ENCODE measurements at regions not wholly inside any gene's neighbourhood (a gene's known extent, or its start where the extent isn't known, plus 50 kb on each side); places are given as distances from the start of the nearest gene placed in this dataset.

GRCh38 chr4:58649226-58649625 is 1539.0 kb upstream of the IGFBP7 start:
- Histone ChIP-seq H3K9me3 (no peaks in the 10 kb centered on the region), H3K4me3 (no peak overlapping the region), H3K27me3 (no peaks in the 10 kb centered on the region), H3K36me3 (no peaks in the 10 kb centered on the region), H3K27ac (no peak overlapping the region), H3K4me1 (no peaks in the 10 kb centered on the region)
- TF ChIP-seq CTCF (IDR thresholded peaks at IDR 0.05) (no peak), POLR2A (IDR thresholded peaks at IDR 0.05) (no peak), POLR2AphosphoS5 (IDR thresholded peaks at IDR 0.05; ENCODE audit: insufficient read depth in 1 of 2, low read depth in 1 of 2) (no peak)
- DNase-seq (ENCODE audit: extremely low spot score in 2 of 2) = no peak
- intact Hi-C loops (cut with DNase I) = no loop called here

- Histone ChIP-seq H3K27me3 (no peaks in the 10 kb centered on the region), H3K4me3 (no peak overlapping the region)
- TF ChIP-seq CTCF (IDR thresholded peaks at IDR 0.05) (no peak), POLR2A (IDR thresholded peaks at IDR 0.05) (no peak), POLR2AphosphoS5 (IDR thresholded peaks at IDR 0.05; ENCODE audit: insufficient read depth in 1 of 2, low read depth in 1 of 2) (no peak)
Measured at GRCh38 chr4:58646126-58646525, 1535.9 kb upstream of the IGFBP7 start.

GRCh38 chr4:58644549-58644948 is 1534.4 kb upstream of the IGFBP7 start:
- no peak for TF ChIP-seq POLR2AphosphoS5 (IDR thresholded peaks at IDR 0.05; ENCODE audit: insufficient read depth in 1 of 2, low read depth in 1 of 2)
- TF ChIP-seq POLR2A (IDR thresholded peaks at IDR 0.05) = no peak
- TF ChIP-seq CTCF (IDR thresholded peaks at IDR 0.05) = no peak
- no peaks in the 10 kb centered on the region for H3K27me3 ChIP-seq
- intact Hi-C loops (cut with DNase I) = no loop called here
- no peaks in the 10 kb centered on the region for H3K4me1 ChIP-seq
- no peaks in the 10 kb centered on the region for H3K36me3 ChIP-seq
- no peaks in the 10 kb centered on the region for H3K9me3 ChIP-seq
- DNase-seq (ENCODE audit: extremely low spot score in 2 of 2) = no peak
- H3K27ac ChIP-seq = no peak overlapping the region
- H3K4me3 ChIP-seq = no peak overlapping the region

More at GRCh38 chr4:58646126-58646525, 1535.9 kb upstream of the IGFBP7 start:
- Histone ChIP-seq H3K36me3 (no peaks in the 10 kb centered on the region), H3K9me3 (no peaks in the 10 kb centered on the region), H3K27ac (no peak overlapping the region), H3K4me1 (no peaks in the 10 kb centered on the region)
- DNase-seq (ENCODE audit: extremely low spot score in 2 of 2) = no peak
- intact Hi-C loops (cut with DNase I) = no loop called here

- Histone ChIP-seq H3K9me3 (no peaks in the 10 kb centered on the region), H3K4me3 (no peak overlapping the region), H3K36me3 (no peaks in the 10 kb centered on the region), H3K27ac (no peak overlapping the region), H3K27me3 (no peaks in the 10 kb centered on the region), H3K4me1 (no peaks in the 10 kb centered on the region)
- intact Hi-C loops (cut with DNase I) = no loop called here
- no peak for DNase-seq (ENCODE audit: extremely low spot score in 2 of 2)
- TF ChIP-seq POLR2AphosphoS5 (IDR thresholded peaks at IDR 0.05; ENCODE audit: insufficient read depth in 1 of 2, low read depth in 1 of 2) = no peak
- no peak for TF ChIP-seq CTCF (IDR thresholded peaks at IDR 0.05)
- TF ChIP-seq POLR2A (IDR thresholded peaks at IDR 0.05) = no peak
Measured at GRCh38 chr4:58636381-58636780, 1526.2 kb upstream of the IGFBP7 start.

GRCh38 chr4:58617226-58617625 is 1507.0 kb upstream of the IGFBP7 start:
- no peak overlapping the region for H3K4me3 ChIP-seq
- H3K4me1 ChIP-seq = no peaks in the 10 kb centered on the region
- DNase-seq (ENCODE audit: extremely low spot score in 2 of 2) = no peak
- H3K36me3 ChIP-seq = no peaks in the 10 kb centered on the region
- no peaks in the 10 kb centered on the region for H3K27me3 ChIP-seq
- H3K27ac ChIP-seq = no peak overlapping the region
- no peak for TF ChIP-seq CTCF (IDR thresholded peaks at IDR 0.05)
- no peak for TF ChIP-seq POLR2AphosphoS5 (IDR thresholded peaks at IDR 0.05; ENCODE audit: insufficient read depth in 1 of 2, low read depth in 1 of 2)
- TF ChIP-seq POLR2A (IDR thresholded peaks at IDR 0.05) = no peak
- intact Hi-C loops (cut with DNase I) = no loop called here
- H3K9me3 ChIP-seq = no peaks in the 10 kb centered on the region
